ENCODE measurements at regions not wholly inside any gene's neighbourhood (a gene's known extent, or its start where the extent isn't known, plus 50 kb on each side); places are given as distances from the start of the nearest gene placed in this dataset.
"Not testable (repeated sequence)": the region's sequence is repeated elsewhere in the genome, so short reads cannot be mapped to it uniquely, and the experiment has no call there.

DNA sequence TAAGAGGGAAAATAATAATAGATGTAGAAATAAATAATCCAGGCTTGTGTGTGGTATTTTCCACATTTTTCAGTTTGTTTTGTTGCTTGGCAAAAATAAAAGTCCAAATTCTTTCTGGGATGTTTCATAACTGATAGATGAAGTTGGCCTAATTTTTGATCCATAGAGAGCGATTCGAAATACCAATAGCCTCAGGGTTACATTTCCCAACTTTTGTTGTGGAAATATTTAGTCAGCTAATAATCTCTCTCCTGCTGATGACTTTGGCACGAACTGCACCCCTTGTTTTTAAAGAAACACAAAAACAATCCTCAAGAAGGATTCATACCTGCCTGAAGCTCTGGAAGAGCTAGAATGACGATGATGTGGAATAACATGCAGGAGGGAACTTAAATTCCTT is 483.2 kb downstream of the ADRA2A start:
- no peak for DNase-seq (ENCODE audit: low read depth in 2 of 2, low spot score in 1 of 2)

DNA sequence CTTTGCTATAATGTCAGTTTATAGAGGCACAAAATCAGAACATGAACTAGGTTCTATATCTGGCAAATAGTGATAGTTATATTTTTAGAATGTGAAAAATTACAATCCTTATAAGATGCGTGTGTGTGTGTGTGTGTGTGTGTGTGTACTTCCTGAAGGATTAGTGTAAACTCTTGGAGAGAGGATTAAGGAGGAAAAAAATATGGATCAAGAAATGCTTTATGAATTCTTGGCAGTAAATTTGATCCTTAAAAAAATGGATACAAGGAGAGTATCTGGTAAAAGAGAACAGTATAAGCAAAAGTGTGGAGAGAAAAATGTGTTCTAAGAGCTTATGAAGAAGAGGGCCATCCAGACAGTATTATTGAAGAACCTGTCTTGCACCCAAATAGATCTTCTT is 484.3 kb downstream of the ADRA2A start:
- DNase-seq (ENCODE audit: low read depth in 2 of 2, low spot score in 1 of 2), result no peak

DNA sequence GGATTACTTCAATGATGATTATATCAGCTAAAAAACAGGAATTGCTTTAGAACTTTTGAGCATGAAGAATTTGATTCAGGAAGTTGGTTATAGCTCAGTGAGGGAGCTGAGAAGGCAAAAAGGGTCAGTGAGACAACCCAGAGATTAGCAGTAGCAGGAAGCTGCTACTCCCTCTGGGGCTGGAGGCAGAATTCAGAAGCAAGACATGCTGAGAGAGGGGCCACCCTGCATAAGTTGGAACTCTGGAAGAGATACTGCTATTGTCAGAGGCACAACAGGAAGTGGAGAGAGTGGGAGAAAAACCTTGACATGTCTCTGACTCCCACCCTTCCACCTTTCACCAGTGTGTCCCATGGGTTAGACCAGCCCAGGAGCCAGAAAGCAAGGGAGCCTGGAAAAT is 488.7 kb downstream of the ADRA2A start:
- DNase-seq (ENCODE audit: low read depth in 2 of 2, low spot score in 1 of 2), result no peak

DNA sequence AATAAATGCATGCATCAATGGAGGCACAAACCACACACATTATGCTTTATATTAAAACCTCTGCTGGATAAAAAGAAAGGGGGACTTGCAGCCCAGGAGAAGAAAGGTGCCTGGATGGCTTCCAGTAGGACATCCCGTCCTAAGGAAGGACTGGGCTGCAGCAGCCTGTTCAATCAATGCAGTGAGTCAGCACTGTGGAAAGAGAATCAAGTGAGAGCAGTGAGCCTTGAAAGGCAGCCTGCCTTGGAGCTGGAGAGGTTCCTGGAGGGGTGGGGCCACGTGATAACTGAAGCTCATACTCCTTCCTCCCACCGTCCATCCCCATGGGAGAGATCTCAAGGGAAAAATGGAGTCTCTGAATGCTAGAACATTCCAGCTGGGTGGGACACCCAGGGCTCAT is 501.2 kb downstream of the ADRA2A start:
- DNase-seq (ENCODE audit: low read depth in 2 of 2, low spot score in 1 of 2), result no peak

DNA sequence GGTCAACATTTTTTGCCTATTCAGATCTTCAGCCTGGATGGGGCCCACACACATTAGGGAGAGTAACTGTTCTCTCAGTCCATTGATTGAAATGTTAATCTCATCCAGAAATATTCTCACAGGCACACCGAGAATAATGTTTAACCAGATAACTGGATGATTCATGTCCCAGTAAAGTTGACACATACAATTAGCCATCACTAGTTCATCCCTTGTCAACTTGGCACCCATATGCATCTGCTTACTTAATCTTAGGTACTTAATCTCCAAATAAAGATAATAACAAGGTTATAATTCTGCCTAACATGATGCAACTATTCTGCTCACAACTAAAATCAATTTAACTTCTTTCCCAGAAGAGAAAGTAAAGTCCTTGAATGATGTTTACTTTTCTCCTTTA is 502.6 kb downstream of the ADRA2A start:
- no peak for DNase-seq (ENCODE audit: low read depth in 2 of 2, low spot score in 1 of 2)

DNA sequence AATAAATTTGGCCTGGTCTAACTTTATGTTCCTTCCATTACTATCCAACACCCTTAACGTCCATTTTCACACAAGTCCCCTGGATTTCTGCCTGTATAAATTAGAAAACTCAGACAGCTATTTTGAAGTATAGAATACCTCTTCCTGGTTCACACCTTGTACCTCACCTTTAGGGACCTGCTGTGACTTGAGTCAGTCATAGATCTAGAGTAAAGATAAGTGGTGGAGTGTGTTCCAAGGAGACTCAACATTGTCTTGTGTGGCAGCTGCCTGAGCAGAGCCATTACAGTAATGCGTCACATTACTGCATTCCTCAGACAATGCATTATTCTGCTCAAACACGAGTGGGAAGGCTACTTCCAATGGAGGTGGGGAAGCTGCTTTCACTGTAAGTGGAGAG is 513.9 kb downstream of the ADRA2A start:
- no peak for DNase-seq (ENCODE audit: low read depth in 2 of 2, low spot score in 1 of 2)

DNA sequence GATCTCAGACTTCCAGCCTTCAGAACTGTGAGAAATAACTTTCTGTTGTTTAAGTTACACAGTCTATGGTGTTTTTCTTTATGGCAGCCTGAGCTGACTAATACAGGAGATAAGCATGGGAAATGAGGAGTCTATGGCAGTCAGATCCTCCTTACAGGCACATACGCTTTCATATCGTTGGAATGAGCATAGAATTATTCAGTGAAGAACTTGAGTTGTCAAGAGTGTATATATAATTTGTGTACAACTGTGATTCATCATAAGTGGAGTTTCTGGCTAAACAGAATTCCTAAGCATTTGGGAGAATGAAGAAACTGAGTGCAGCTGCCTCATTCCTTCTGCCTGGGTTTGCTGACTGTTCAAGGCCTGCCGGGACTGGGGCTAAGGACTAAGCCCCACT is 516.7 kb downstream of the ADRA2A start:
- no peak for DNase-seq (ENCODE audit: low read depth in 2 of 2, low spot score in 1 of 2)

DNA sequence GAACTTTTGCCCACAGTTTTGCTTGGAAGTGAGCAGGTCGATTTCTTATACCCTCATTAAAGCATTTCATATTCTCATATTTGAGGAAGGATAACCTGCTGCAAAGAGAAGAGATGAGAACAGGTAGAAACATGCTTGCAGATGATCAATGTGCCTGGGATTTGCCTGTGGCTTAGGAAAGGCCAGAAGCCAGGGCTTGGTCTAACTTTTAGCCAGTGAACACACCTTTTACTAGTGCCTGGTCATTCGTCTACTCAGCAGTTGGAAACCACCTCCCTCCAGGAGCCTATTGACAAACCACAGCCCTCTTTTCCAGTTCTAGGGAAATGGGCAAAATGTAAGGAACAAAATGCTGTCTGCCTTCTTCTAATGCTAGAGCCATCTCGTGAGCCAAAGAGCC is 518.3 kb downstream of the ADRA2A start:
- no peak for DNase-seq (ENCODE audit: low read depth in 2 of 2, low spot score in 1 of 2)

DNA sequence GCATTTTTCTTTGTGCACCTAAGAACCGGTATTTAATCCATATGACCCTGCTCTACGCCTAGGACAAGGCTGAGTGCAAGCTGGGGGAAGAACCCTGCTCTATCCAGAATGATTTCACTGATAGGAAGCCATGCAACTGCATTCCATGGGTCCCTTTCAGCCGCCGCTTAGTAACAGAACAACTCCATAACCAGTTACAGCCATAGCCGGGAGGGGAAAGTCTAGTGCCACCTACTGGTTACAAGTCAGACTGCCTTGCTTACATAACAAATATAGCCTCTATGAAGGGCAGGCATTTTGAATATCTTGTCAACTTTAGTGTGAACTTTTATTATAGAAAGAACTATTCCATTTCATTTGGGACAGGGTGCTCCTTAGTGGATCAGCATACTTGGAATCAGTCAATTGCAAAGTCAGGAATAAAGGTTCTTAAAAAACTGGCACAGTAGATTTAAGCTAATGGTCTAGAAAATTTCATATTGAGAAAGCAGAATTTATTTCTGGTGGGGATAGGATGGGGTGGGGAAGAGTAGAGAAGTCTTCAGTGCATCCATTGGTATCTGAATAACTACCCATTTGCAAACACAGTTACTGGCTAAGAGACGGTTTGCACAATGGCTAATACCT is 521.7 kb downstream of the ADRA2A start:
- DNase-seq (ENCODE audit: low read depth in 2 of 2, low spot score in 1 of 2), result peak in 1 of 2 donors; percentile 12

DNA sequence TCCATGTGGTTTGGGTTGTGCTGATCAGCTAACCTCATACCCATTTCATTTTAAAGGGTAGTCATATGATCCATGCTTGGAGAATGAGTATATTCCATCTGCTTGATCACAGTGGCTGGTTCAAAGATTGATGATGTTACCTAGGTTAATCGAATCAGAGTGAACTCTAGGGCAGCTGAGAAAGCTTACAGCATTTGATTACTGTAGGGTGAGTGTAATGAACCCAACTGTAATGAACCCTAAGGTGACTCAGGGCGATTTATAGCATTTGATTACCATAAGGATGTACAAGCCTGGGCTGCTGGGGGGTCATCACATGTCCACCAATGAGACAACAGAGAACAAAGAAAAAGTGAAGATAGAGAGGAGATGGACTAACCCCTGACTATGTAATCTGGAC is 523.1 kb downstream of the ADRA2A start:
- DNase-seq (ENCODE audit: low read depth in 2 of 2, low spot score in 1 of 2), result no peak

DNA sequence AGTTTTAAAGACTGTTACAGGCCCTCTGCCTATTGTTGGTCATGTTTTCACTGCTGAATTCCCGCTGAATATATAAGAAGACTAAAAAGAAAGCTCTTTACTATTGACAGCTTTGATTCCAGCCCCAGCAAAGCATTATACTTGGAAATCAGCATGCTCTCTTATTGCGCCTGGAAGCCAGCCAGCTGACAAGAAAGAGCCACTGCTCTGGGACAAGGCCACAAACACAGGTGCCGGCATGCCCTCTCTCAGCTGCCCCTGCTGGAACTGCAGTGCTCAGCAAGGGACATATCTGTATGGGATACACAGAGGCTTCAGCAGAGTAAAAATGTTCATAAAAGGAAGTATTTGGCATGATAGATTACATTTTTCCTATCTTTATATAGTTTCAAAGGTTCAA is 523.9 kb downstream of the ADRA2A start:
- no peak for DNase-seq (ENCODE audit: low read depth in 2 of 2, low spot score in 1 of 2)

DNA sequence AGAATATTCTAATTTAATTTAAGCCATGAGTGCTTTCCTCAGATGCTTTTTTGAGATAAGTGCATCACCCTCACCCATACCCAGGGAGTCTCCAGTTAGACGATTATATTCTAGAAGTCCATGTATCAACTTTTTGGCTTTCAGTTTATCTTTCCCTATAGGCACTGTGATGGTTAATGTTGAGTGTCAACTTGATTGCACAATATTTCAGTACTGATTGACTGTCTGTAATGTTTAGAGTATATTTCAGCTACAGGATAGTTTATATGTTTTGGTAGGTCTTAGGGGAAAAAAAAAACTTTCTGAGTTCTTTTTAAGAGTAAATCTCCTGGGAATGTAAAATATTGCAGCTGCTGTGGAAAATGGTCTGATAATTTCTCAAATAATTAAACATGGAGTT is 535.4 kb downstream of the ADRA2A start:
- no peak for DNase-seq (ENCODE audit: low read depth in 2 of 2, low spot score in 1 of 2)

DNA sequence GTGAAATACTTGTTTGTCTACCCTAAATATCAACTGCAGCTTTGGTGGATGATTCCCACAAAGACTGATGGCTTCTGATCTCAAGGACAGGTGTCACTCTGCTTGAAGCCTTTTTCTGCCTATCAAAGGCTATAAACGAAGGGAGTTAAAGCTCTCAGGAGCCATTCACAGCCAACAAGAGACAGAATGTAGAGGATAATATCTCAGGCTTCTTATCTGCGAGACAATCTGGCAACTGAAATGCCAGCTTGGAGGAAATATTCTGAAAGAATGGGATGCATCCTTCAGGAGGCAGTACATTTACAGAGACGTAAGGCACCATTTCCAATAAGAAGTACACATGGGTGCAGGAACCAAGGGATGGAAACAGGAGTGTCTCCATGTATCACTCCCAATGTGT is 549.4 kb downstream of the GPAM start:
- no peak for DNase-seq (ENCODE audit: low read depth in 2 of 2, low spot score in 1 of 2)

DNA sequence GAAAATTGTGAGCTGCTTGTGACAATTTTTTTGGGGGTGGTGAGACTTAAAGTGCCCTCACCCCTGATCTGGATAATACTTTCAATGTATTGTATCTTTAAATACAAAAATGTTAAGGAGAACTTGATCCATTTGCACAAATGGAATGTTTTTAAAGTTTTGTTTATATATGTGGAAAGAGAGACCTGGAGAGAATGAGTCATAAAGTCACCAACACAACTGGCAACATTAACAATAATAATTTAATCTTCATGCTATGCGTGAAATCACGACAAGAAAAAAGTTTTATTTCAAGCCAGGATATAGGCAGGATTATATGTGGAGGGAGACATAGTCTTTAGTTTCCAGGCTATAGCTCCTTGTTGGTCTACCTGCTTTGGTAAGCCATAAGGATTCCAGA is 537.5 kb downstream of the GPAM start:
- DNase-seq (ENCODE audit: low read depth in 2 of 2, low spot score in 1 of 2), result no peak

DNA sequence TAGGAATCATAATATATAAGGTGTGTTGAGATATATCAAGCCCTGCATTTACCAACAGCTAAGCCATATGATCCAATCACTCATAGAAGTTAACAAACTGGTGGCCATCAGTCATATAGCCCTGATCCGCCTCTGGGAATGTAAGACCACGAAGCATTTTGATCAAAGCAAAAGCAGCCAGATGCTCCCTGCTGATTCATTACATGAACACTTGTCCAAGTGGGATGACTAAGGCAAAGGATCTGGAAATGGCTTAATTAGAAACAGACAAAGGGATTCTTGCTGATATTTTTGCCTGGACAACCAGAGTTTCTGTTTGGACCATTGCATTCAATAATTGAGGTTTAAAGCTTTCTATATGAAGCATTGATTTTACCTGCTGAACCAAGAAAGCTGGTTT is 535.5 kb downstream of the GPAM start:
- no peak for DNase-seq (ENCODE audit: low read depth in 2 of 2, low spot score in 1 of 2)

DNA sequence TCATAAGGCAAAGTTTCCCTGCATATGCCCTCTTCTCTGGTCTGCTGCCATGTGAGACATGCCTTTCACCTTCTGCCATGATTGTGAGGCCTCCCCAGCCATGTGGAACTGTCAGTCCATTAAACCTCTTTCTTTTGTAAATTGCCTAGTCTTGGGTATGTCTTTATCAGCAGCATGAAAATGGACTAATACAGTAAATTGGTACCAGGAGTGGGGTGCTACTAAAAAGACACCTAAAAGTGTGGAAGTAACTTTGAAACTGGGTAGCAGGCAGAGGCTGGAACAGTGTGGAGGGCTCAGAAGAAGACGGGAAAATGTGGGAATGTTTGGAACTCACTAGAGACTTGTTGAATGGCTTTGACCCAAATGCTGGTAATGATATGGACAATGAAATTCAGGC is 534.5 kb downstream of the GPAM start:
- DNase-seq (ENCODE audit: low read depth in 2 of 2, low spot score in 1 of 2), result not testable (repeated sequence)

DNA sequence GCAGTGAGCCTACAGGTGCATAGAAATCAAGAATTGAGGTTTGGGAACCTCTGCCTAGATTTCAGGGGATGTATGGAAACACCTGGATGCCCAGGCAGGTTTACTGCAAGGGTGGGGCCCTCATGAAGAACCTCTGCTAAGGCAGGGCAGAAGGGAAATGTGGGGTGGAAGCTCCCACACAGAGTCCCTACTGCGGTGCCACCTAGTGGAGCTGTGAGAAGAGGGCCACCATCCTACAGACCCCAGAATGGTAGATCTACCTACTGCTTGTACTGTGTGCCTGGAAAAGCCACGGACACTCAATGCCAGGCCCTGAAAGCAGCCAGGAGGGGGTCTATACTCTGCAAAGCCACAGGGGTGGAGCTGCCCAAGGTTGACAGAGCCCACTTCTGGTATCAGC is 533.5 kb downstream of the GPAM start:
- no peak for DNase-seq (ENCODE audit: low read depth in 2 of 2, low spot score in 1 of 2)

DNA sequence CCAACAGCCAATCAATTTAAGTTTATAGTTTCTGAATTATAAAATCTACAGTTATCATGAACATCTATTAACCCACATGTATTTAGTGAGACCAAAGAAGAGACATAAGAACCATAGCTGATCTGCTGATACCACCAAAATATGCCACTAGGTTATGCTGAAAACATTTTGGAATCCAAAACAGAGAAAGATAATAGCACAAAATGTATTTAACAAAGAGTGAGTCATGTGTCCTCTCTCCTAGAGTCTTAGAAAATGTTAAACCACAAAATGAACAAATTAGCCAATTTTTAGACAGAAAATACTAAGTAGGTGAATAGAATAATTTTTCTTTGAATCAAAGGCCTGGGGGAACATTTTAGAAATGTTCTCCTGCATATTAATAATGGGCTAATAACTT is 527.5 kb downstream of the GPAM start:
- DNase-seq (ENCODE audit: low read depth in 2 of 2, low spot score in 1 of 2), result no peak

DNA sequence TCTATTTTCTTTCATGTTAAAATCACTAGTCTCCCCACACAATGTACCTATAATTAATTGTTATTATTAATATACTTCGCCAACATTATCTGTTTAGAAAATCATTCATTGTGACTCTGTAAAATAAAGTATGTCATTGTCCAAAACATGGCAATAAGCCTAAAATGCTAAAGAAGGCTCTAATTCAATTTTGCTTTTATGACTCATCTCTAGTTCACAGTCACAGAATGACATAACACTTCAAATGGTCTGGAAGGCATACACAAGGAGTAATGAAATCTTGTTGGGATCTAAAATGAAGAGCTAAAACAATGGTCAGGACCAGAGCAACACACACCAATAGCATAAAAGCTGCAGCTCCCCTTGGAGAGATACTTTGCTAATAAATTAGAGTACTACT is 505.8 kb downstream of the GPAM start:
- DNase-seq (ENCODE audit: low read depth in 2 of 2, low spot score in 1 of 2), result no peak

DNA sequence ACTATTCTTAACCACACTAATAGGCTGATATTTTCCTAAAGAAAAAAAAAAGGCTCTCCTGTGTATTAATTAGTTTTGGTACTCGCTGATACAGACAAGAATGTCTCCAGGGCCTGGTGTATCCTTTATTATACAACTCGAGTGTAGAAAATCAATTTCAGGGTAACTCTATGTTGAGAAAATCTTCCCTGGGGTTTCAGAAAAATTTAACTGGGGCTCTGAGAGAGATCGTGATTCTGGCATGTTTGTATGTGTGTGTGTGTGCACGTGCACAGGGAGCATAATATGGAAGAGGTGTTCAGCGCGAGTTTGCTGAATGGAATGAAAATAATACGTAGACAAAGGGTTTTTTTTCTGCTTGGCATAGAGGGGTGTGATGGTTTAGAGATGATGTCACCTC is 496.8 kb downstream of the GPAM start:
- DNase-seq (ENCODE audit: low read depth in 2 of 2, low spot score in 1 of 2), result no peak

DNA sequence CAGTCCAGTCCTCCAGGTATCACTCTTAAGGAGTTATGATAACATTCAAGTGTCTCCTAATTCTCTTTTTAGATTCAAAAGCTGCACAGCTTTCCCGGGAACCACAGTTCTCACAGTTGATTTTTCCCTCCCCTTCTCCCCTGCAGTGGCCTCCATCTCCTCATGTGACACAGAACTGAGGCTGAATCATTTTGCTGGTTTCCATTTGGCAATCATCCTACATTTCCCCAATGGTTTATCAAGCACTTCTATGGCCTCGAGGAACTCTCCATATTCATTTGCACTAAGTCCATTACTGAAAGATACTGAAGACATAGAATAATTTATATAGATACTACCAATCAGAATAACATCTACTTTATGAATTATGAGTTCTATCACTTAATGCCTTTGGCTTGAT is 484.9 kb downstream of the GPAM start:
- no peak for DNase-seq (ENCODE audit: low read depth in 2 of 2, low spot score in 1 of 2)

DNA sequence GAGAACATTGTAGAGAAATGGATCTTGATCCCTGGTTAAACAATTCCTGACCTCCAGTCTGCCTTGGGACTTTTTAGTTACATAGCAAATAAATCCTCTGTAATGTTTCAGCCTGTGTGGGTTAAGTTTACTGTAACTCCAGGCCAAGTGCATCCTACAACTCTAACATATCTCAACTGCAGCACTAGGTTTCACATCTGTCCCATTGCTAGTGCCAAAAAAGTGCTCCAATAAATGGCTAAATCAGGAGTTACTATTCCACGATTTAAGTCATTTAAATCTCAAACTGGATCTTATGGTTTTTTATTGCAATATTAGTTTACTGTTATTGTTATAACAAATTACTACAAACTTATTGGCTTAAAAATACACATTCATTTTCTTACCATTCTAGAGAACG is 479.6 kb downstream of the GPAM start:
- DNase-seq (ENCODE audit: low read depth in 2 of 2, low spot score in 1 of 2), result no peak

DNA sequence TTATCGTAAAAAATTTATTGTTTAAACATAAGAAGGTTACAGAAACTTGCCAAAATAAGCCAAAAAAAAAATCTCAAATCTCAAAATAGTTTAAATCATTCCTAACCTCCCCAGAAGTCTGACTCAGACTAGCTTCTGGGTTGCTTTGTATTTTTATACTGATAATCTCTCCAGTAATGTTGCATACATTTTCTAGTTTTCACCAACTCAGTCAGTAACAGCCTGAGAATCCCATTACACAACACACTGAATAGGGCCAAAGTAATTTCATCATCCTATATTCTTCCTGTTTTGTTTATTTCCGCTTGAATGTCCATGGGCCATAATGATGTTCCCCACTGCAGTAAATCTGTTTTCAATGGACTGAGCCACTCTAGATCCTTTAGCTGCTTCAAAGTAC is 478.5 kb downstream of the GPAM start:
- no peak for DNase-seq (ENCODE audit: low read depth in 2 of 2, low spot score in 1 of 2)

DNA sequence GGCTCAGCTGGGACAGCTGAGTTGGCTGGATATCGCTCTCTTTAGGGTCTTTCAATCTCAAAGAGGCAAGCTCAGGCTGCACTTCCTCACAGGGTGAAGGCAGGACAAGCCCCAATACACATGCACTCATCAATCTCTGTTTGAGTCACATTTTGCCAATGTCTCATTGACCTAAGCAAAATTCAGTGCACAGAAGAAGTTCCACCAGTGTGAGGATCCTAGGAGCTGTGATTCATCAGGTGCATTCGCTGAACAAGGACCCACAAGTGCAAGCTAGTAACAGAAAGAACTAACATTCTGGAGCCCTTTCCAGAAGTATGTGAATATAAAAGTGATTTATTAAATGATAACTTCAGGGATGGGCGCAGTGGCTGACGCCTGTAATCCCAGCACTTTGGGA is 477.2 kb downstream of the GPAM start:
- no peak for DNase-seq (ENCODE audit: low read depth in 2 of 2, low spot score in 1 of 2)

All from stimulated activated CD8-positive, alpha-beta memory T cell treated with anti-CD3 and anti-CD28 coated beads, Interleukin-4, amount 100 ng/mL, for 1 hour (primary cell).